OCI-LY7 (cell line): ENCODE measurements at regions not wholly inside any gene's neighbourhood (a gene's known extent, or its start where the extent isn't known, plus 50 kb on each side); places are given as distances from the start of the nearest gene placed in this dataset.

Source experiments
- BruUV-seq: library from RNA; stranded (reverse); fragments of 400-500 nt; replicated peaks from 2 replicates; lab custom pipeline; 2021; lab: Mats Ljungman, UMichigan
- CTCF ChIA-PET: fragments of 300-600 bp; sonication (Branson Sonifier 250); formaldehyde crosslinking; loops from one replicate; lab custom pipeline; 2022; ENCODE audit warnings: antibody characterized with exemption; ENCODE audit not compliant: unreplicated experiment; lab: Charles Lee
- POLR2A ChIA-PET: fragments of 300-600 bp; sonication (Branson Sonifier 250); formaldehyde crosslinking; loops from one replicate; lab custom pipeline; 2022; ENCODE audit warnings: antibody characterized with exemption; lab: Charles Lee
- DNase-seq: peaks from one replicate; pipeline ENCODE4 v3.0.0-alpha.2; 2015; ENCODE audit warnings: low spot score
- H2AFZ ChIP-seq: fragments of 200-600 bp; sonication (generic), shearing (Covaris generic); 2 replicates; pipeline ENCODE4 v1.6.1; 2014; ENCODE audit warnings: mild to moderate bottlenecking, antibody characterized with exemption, low read length, moderate library complexity
- H3K27ac ChIP-seq: fragments of 200-600 bp; sonication (generic); 2 replicates; pipeline ENCODE4 v1.5.1; 2014; ENCODE audit warnings: mixed run types, low read depth, mild to moderate bottlenecking, moderate library complexity, low read length, inconsistent platforms; ENCODE audit not compliant: poor library complexity, severe bottlenecking
- H3K36me3 ChIP-seq: fragments of 200-600 bp; sonication (generic); 2 replicates; pipeline ENCODE4 v1.6.1; 2014; ENCODE audit warnings: mild to moderate bottlenecking, antibody characterized with exemption, low read length, moderate library complexity, mixed read lengths; ENCODE audit not compliant: insufficient read depth
- H3K4me1 ChIP-seq: fragments of 200-600 bp; sonication (generic); 2 replicates; pipeline ENCODE4 v1.5.1; 2014; ENCODE audit warnings: mild to moderate bottlenecking, low read length; ENCODE audit not compliant: insufficient read depth, poor library complexity, severe bottlenecking
- H3K4me2 ChIP-seq: fragments of 200-600 bp; sonication (generic); 2 replicates; pipeline ENCODE4 v1.6.1; 2014; ENCODE audit warnings: mild to moderate bottlenecking, low read length
- H3K4me3 ChIP-seq: fragments of 200-600 bp; sonication (generic); 2 replicates; pipeline ENCODE4 v1.5.1; 2014; ENCODE audit warnings: mild to moderate bottlenecking, low read depth, low read length; ENCODE audit not compliant: poor library complexity, severe bottlenecking
- H3K79me2 ChIP-seq: fragments of 200-600 bp; sonication (generic); 2 replicates; pipeline ENCODE4 v1.6.1; 2016; ENCODE audit warnings: low read depth, mild to moderate bottlenecking, low read length, moderate library complexity, mixed read lengths; ENCODE audit not compliant: insufficient read depth
- H3K9me2 ChIP-seq: fragments of 200-600 bp; sonication (generic); 2 replicates; pipeline ENCODE4 v1.6.1; 2016; ENCODE audit warnings: mild to moderate bottlenecking, low read length, mixed read lengths; ENCODE audit not compliant: insufficient read depth
- H3K9me3 ChIP-seq: fragments of 200-600 bp; sonication (generic); 2 replicates; pipeline ENCODE4 v1.6.1; 2014; ENCODE audit warnings: mild to moderate bottlenecking, mixed run types, low read length, mixed read lengths
- H4K20me1 ChIP-seq: fragments of 200-600 bp; sonication (generic); 2 replicates; pipeline ENCODE4 v1.6.1; 2014; ENCODE audit warnings: mild to moderate bottlenecking, antibody characterized with exemption, low read length, moderate library complexity, mixed read lengths; ENCODE audit not compliant: insufficient read depth
- EZH2phosphoT487 ChIP-seq: fragments of 200-600 bp; sonication (generic); IDR thresholded peaks from 2 replicates; pipeline ENCODE4 v1.6.1; 2018; ENCODE audit warnings: low read depth, borderline replicate concordance, mild to moderate bottlenecking, mixed run types, antibody characterized with exemption, low read length, moderate library complexity, mixed read lengths
- intact Hi-C: fragments of 100-400 bp; cut with micrococcal nuclease; formaldehyde crosslinking; loops from one replicate; pipeline ENCODE4 v1.10.0; 2022; ENCODE audit not compliant: unreplicated experiment
- TF ChIP-seq, protein P1 (sequence below): fragments of 200-600 bp; sonication (generic); conservative IDR thresholded peaks from 2 replicates; pipeline ENCODE4 v1.5.1; 2014; ENCODE audit warnings: mild to moderate bottlenecking, antibody characterized with exemption, low read length, moderate library complexity, mixed read lengths

DNA sequence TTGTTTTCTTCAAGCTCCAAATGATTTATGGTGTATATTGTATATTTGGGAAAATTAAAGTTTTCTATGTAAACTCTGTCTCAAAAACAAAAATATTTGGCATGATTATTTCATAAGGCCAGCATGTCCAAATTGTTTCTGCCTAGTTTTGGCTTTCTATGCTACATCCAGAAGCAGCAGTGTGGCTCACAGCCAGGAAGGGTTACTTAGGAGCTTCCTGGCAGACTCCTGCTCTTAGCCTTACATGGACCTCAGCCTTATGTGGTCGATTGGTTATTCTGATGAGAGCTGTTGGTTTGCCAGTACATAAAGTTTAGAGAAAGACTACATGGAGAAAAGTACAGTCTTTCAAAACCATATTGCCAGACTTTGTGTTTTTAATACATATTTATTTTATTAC is 297.7 kb upstream of the FAT3 start:
- BruUV-seq: no TSS peak
- no peak overlapping the region for H2AFZ ChIP-seq
- no peak overlapping the region for H3K4me2 ChIP-seq
- no peaks in the 10 kb centered on the region for H3K79me2 ChIP-seq
- no peaks in the 10 kb centered on the region for H3K9me3 ChIP-seq
- DNase-seq: no peak
- no peaks in the 10 kb centered on the region for H3K9me2 ChIP-seq
- H3K4me3 ChIP-seq: no peak overlapping the region
- H3K27ac ChIP-seq: no peak overlapping the region
- intact Hi-C loops: no loop called here
- H4K20me1 ChIP-seq: no peaks in the 10 kb centered on the region
- no peaks in the 10 kb centered on the region for H3K4me1 ChIP-seq
- ChIA-PET POLR2A (no interaction called here), CTCF (no interaction called here)
- TF ChIP-seq EZH2phosphoT487: no peak
- TF ChIP-seq, protein P1, sequence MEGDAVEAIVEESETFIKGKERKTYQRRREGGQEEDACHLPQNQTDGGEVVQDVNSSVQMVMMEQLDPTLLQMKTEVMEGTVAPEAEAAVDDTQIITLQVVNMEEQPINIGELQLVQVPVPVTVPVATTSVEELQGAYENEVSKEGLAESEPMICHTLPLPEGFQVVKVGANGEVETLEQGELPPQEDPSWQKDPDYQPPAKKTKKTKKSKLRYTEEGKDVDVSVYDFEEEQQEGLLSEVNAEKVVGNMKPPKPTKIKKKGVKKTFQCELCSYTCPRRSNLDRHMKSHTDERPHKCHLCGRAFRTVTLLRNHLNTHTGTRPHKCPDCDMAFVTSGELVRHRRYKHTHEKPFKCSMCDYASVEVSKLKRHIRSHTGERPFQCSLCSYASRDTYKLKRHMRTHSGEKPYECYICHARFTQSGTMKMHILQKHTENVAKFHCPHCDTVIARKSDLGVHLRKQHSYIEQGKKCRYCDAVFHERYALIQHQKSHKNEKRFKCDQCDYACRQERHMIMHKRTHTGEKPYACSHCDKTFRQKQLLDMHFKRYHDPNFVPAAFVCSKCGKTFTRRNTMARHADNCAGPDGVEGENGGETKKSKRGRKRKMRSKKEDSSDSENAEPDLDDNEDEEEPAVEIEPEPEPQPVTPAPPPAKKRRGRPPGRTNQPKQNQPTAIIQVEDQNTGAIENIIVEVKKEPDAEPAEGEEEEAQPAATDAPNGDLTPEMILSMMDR: no peak
- H3K36me3 ChIP-seq: no peaks in the 10 kb centered on the region

DNA sequence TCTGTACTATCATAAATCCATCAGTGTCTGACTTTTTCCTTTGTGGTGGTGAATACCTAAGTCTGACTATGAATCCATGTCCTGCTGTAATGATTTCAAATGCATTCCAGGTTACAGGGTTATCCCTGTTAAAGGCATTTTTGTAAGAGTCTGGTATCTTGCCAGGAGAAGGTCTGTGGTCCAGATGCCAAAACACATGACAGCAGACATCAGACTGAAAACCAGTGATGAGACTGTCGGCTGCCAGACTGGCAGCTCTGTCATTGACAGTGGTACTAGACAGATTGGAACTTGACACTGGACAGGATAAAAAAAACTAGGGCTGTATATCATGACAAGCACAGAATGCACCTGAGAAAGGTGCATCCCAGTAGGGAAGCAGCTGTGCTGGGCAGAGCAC is 301.8 kb upstream of the FAT3 start:
- Histone ChIP-seq H3K4me3 (no peak overlapping the region), H3K4me2 (no peak overlapping the region), H4K20me1 (no peaks in the 10 kb centered on the region), H3K36me3 (no peaks in the 10 kb centered on the region), H2AFZ (no peak overlapping the region), H3K4me1 (no peaks in the 10 kb centered on the region), H3K79me2 (no peaks in the 10 kb centered on the region), H3K9me3 (no peaks in the 10 kb centered on the region), H3K27ac (no peak overlapping the region), H3K9me2 (no peaks in the 10 kb centered on the region)
- ChIA-PET CTCF (no interaction called here), POLR2A (no interaction called here)
- no peak for TF ChIP-seq EZH2phosphoT487
- TF ChIP-seq, protein P1: no peak
- no TSS peak for BruUV-seq
- intact Hi-C loops: no loop called here
- no peak for DNase-seq

DNA sequence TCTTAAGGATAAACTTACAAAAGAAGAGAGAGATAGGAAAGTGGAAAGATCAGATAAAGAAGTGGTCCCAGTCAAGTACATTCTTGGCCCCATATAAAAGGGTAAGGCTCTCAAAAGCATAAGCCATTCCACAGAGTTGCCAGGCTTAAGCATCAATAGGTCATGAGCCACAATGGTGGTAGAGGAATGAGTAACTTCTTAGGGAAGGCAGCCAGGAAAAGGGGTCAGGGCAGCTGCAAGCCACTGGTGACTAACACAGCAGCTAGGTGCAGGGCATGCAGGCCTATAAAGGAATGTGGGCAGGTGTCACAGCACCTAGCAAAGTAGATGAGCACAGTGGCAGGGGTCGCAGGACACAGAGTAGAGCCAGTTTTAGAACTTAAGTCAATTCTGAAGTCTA is 302.6 kb upstream of the FAT3 start:
- Histone ChIP-seq H3K27ac (no peak overlapping the region), H3K36me3 (no peaks in the 10 kb centered on the region), H3K79me2 (no peaks in the 10 kb centered on the region), H4K20me1 (no peaks in the 10 kb centered on the region), H3K4me1 (no peaks in the 10 kb centered on the region), H3K9me3 (no peaks in the 10 kb centered on the region), H3K9me2 (no peaks in the 10 kb centered on the region), H3K4me3 (no peak overlapping the region), H3K4me2 (no peak overlapping the region), H2AFZ (no peak overlapping the region)
- intact Hi-C loops: no loop called here
- no TSS peak for BruUV-seq
- ChIA-PET POLR2A (no interaction called here), CTCF (no interaction called here)
- TF ChIP-seq EZH2phosphoT487: no peak
- TF ChIP-seq, protein P1: no peak
- DNase-seq: no peak
